PC-3 (cell line): ENCODE measurements at regions not wholly inside any gene's neighbourhood (a gene's known extent, or its start where the extent isn't known, plus 50 kb on each side); places are given as distances from the start of the nearest gene placed in this dataset.

Experiments
- ATAC-seq: fragments of 200-7000 bp; cut with Tn5 transposase; 2 replicates; pipeline ENCODE4 v1.9.1; 2020; ENCODE audit warnings: mild to moderate bottlenecking, moderate library complexity
- BruUV-seq: library from RNA; stranded (reverse); fragments of 400-500 nt; replicated peaks from 2 replicates; lab custom pipeline; 2021; lab: Mats Ljungman, UMichigan
- CTCF ChIA-PET: fragments of 300-600 bp; sonication (Branson Sonifier 250); formaldehyde crosslinking; loops from one replicate; lab custom pipeline; 2022; ENCODE audit warnings: antibody characterized with exemption; lab: Charles Lee
- POLR2A ChIA-PET: fragments of 300-600 bp; sonication (Branson Sonifier 250); formaldehyde crosslinking; loops from one replicate; lab custom pipeline; 2022; ENCODE audit warnings: antibody characterized with exemption; ENCODE audit not compliant: unreplicated experiment; lab: Charles Lee
- DNase-seq: peaks from one replicate; pipeline ENCODE4 v3.0.0-alpha.2; 2015
- H2AFZ ChIP-seq: fragments of 300-600 bp; sonication (generic); 2 replicates; pipeline ENCODE4 v1.6.0; 2016; ENCODE audit warnings: antibody characterized with exemption, low read length
- H3F3A ChIP-seq: fragments of 300-600 bp; sonication (generic); one replicate; pipeline ENCODE4 v1.6.0; 2017; ENCODE audit warnings: antibody characterized with exemption, low read length, control low read depth, mild to moderate bottlenecking; ENCODE audit not compliant: unreplicated experiment
- H3K27ac ChIP-seq: fragments of 300-600 bp; sonication (generic); 2 replicates; pipeline ENCODE4 v1.5.1; 2016; ENCODE audit warnings: mild to moderate bottlenecking, low read length
- H3K27me3 ChIP-seq: fragments of 300-600 bp; sonication (generic); 2 replicates; pipeline ENCODE4 v1.6.1; 2016; ENCODE audit warnings: low read length, mixed read lengths
- H3K36me3 ChIP-seq: fragments of 300-600 bp; sonication (generic); 2 replicates; pipeline ENCODE4 v1.6.1; 2016; ENCODE audit warnings: low read depth, mixed run types, low read length, mixed read lengths
- H3K4me1 ChIP-seq: fragments of 300-600 bp; sonication (generic); 2 replicates; pipeline ENCODE4 v1.5.1; 2016; ENCODE audit warnings: low read length; ENCODE audit not compliant: insufficient read depth
- H3K4me2 ChIP-seq: fragments of 300-600 bp; sonication (generic); 2 replicates; pipeline ENCODE4 v1.6.0; 2016; ENCODE audit warnings: low read length
- H3K4me3 ChIP-seq: fragments of 300-600 bp; sonication (generic); 2 replicates; pipeline ENCODE4 v1.5.1; 2016; ENCODE audit warnings: mild to moderate bottlenecking, low read length, mixed read lengths
- H3K79me2 ChIP-seq: fragments of 300-600 bp; sonication (generic); 2 replicates; pipeline ENCODE4 v1.6.1; 2017; ENCODE audit warnings: low read length, mixed read lengths
- H3K9ac ChIP-seq: fragments of 300-600 bp; sonication (generic); 2 replicates; pipeline ENCODE4 v1.6.0; 2016; ENCODE audit warnings: mild to moderate bottlenecking, low read length
- H3K9me2 ChIP-seq: fragments of 300-600 bp; sonication (generic); replicated peaks from 2 replicates; pipeline ENCODE4 v1.6.1; 2016; ENCODE audit warnings: mixed run types, low read length, mixed read lengths
- H3K9me3 ChIP-seq: fragments of 300-600 bp; sonication (generic); 2 replicates; pipeline ENCODE4 v1.6.1; 2016; ENCODE audit warnings: low read length, mixed read lengths
- H4K20me1 ChIP-seq: fragments of 300-600 bp; sonication (generic); 2 replicates; pipeline ENCODE4 v1.6.1; 2016; ENCODE audit warnings: low read length, mixed read lengths
- CTCF ChIP-seq: fragments of 300-600 bp; sonication (generic); conservative IDR thresholded peaks from 2 replicates; pipeline ENCODE4 v1.5.1; 2017; ENCODE audit warnings: antibody characterized with exemption, low read depth, mild to moderate bottlenecking, low read length
- EZH2 ChIP-seq: fragments of 300-600 bp; sonication (generic); IDR thresholded peaks from one replicate; pipeline ENCODE4 v1.6.1; 2017; ENCODE audit warnings: antibody characterized with exemption, mild to moderate bottlenecking, low read length; ENCODE audit not compliant: unreplicated experiment
- EZH2phosphoT487 ChIP-seq: fragments of 300-600 bp; sonication (generic); IDR thresholded peaks from 2 replicates; pipeline ENCODE4 v1.6.1; 2018; ENCODE audit warnings: mild to moderate bottlenecking, antibody characterized with exemption, low read length, borderline replicate concordance
- intact Hi-C: fragments of 100-400 bp; cut with micrococcal nuclease; formaldehyde crosslinking; loops from 2 replicates; pipeline ENCODE4 v1.9.0; 2023

- Histone ChIP-seq H3K79me2 (no peaks in the 10 kb centered on the region), H3K27me3 (no peaks in the 10 kb centered on the region), H3K9me3 (no peaks in the 10 kb centered on the region), H3K4me1 (no peaks in the 10 kb centered on the region), H3K9ac (no peak overlapping the region), H3K36me3 (no peaks in the 10 kb centered on the region), H3K4me3 (no peak overlapping the region), H2AFZ (no peak overlapping the region), H4K20me1 (no peaks in the 10 kb centered on the region), H3K9me2 (no peaks in the 10 kb centered on the region), H3K4me2 (no peak overlapping the region), H3F3A (no peaks in the 10 kb centered on the region), H3K27ac (no peak overlapping the region)
- intact Hi-C loops, result no loop called here
- no TSS peak for BruUV-seq
- ChIA-PET CTCF (no interaction called here), POLR2A (no interaction called here)
- DNase-seq (no peak), ATAC-seq (no peak)
- TF ChIP-seq EZH2phosphoT487 (no peak), CTCF (no peak), EZH2 (no peak)
Measured at GRCh38 chr22:34490886-34491285, 570.6 kb upstream of the LARGE1 start.

GRCh38 chr22:34493486-34493885 is 572.5 kb upstream of the ISX start:
- DNase-seq, result no peak
- intact Hi-C loops, result no loop called here
- Histone ChIP-seq H3K36me3 (no peaks in the 10 kb centered on the region), H3K4me2 (no peak overlapping the region), H3K4me3 (no peak overlapping the region), H3K27me3 (no peaks in the 10 kb centered on the region), H3F3A (no peaks in the 10 kb centered on the region), H3K9me3 (0 out of 2 replicates have a peak, but pooled peaks cover 6% of the 10 kb centered on the region), H3K4me1 (no peaks in the 10 kb centered on the region), H4K20me1 (no peaks in the 10 kb centered on the region), H3K79me2 (no peaks in the 10 kb centered on the region), H3K27ac (no peak overlapping the region), H2AFZ (no peak overlapping the region), H3K9ac (no peak overlapping the region), H3K9me2 (no peaks in the 10 kb centered on the region)
- CTCF ChIA-PET, result no interaction called here
- no TSS peak for BruUV-seq
- POLR2A ChIA-PET, result no interaction called here
- no peak for ATAC-seq
- TF ChIP-seq CTCF (no peak), EZH2phosphoT487 (no peak), EZH2 (no peak)

GRCh38 chr22:34501366-34501965 is 564.5 kb upstream of the ISX start:
- H3F3A ChIP-seq, result no peaks in the 10 kb centered on the region
- H3K9me2 ChIP-seq, result no peaks in the 10 kb centered on the region
- no peaks in the 10 kb centered on the region for H3K27me3 ChIP-seq
- H3K9me3 ChIP-seq, result 0 out of 2 replicates have a peak, but pooled peaks cover 6% of the 10 kb centered on the region
- no peak overlapping the region for H3K4me2 ChIP-seq
- no peaks in the 10 kb centered on the region for H4K20me1 ChIP-seq
- H2AFZ ChIP-seq, result no peak overlapping the region
- no peaks in the 10 kb centered on the region for H3K79me2 ChIP-seq
- no TSS peak for BruUV-seq
- ChIA-PET POLR2A (no interaction called here), CTCF (no interaction called here)
- H3K27ac ChIP-seq, result no peak overlapping the region
- H3K9ac ChIP-seq, result no peak overlapping the region
- H3K36me3 ChIP-seq, result no peaks in the 10 kb centered on the region
- TF ChIP-seq EZH2 (no peak), CTCF (no peak), EZH2phosphoT487 (no peak)
- no peaks in the 10 kb centered on the region for H3K4me1 ChIP-seq
- intact Hi-C loops, result no loop called here
- H3K4me3 ChIP-seq, result no peak overlapping the region
- no peak for ATAC-seq
- no peak for DNase-seq
